A673 (cell line): ENCODE measurements at regions not wholly inside any gene's neighbourhood (a gene's known extent, or its start where the extent isn't known, plus 50 kb on each side); places are given as distances from the start of the nearest gene placed in this dataset.
"Not testable (repeated sequence)": the region's sequence is repeated elsewhere in the genome, so short reads cannot be mapped to it uniquely, and the experiment has no call there.

Source experiments
- EZH2 ChIP-seq: fragments of 200-600 bp; sonication (generic); IDR thresholded peaks from 2 replicates; pipeline ENCODE4 v1.6.1; 2017; ENCODE audit warnings: borderline replicate concordance, low read depth, mild to moderate bottlenecking, mixed read lengths, antibody characterized with exemption, low read length; ENCODE audit not compliant: poor library complexity, severe bottlenecking
- TF ChIP-seq, protein P1 (sequence below): fragments of 300-800, 200-600 bp; sonication (generic); conservative IDR thresholded peaks from 2 replicates; pipeline ENCODE4 v1.5.1; 2017; ENCODE audit warnings: low read depth, mild to moderate bottlenecking, antibody characterized with exemption, low read length, moderate library complexity, mixed read lengths

DNA sequence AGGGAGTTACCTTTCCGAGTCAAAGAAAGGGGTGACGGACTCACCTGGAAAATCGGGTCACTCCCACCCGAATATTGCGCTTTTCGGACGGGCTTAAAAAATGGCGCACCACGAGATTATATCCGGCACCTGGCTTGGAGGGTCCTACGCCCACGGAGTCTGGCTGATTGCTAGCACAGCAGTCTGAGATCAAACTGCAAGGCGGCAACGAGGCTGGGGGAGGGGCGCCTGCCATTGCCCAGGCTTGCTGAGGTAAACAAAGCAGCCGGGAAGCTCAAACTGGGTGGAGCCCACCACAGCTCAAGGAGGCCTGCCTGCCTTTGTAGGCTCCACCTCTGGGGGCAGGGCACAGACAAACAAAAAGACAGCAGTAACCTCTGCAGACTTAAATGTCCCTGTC lies 72.6 kb upstream of the RORB start:
- not testable (repeated sequence) for TF ChIP-seq EZH2
- TF ChIP-seq, protein P1, sequence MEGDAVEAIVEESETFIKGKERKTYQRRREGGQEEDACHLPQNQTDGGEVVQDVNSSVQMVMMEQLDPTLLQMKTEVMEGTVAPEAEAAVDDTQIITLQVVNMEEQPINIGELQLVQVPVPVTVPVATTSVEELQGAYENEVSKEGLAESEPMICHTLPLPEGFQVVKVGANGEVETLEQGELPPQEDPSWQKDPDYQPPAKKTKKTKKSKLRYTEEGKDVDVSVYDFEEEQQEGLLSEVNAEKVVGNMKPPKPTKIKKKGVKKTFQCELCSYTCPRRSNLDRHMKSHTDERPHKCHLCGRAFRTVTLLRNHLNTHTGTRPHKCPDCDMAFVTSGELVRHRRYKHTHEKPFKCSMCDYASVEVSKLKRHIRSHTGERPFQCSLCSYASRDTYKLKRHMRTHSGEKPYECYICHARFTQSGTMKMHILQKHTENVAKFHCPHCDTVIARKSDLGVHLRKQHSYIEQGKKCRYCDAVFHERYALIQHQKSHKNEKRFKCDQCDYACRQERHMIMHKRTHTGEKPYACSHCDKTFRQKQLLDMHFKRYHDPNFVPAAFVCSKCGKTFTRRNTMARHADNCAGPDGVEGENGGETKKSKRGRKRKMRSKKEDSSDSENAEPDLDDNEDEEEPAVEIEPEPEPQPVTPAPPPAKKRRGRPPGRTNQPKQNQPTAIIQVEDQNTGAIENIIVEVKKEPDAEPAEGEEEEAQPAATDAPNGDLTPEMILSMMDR = not testable (repeated sequence)
